ENCODE measurements at regions not wholly inside any gene's neighbourhood (a gene's known extent, or its start where the extent isn't known, plus 50 kb on each side); places are given as distances from the start of the nearest gene placed in this dataset.

DNA sequence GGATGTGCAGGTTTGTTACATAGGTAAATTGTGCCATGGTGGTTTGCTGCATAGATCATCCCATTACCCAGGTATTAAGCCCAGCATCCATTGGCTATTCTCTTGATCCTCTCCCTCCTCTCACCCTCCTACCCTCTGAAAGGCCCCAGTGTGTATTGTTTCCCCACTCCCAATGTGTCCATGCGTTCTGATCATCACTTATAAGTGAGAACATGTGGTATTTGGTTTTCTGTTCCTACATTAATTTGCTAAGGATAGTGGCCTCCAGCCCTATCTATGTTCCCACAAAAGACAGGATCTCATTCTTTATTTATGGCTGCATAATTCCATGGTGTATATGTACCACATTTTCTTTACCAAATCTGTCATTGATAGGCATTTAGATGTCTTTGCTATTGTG lies 243.3 kb upstream of the PDE4D start:
- intact Hi-C loops (cut with micrococcal nuclease): no loop called here
- Histone ChIP-seq H3K4me2 (ENCODE audit: low read depth, low read length) (no peak overlapping the region), H2AK9ac (replicated peaks; ENCODE audit: low read depth, low read length, poor library complexity) (no peak overlapping the region), H2BK120ac (ENCODE audit: low read depth, low read length) (no peak overlapping the region), H3K4me1 (ENCODE audit: control insufficient read depth, insufficient read depth, low read length) (no peaks in the 10 kb centered on the region), H3K4ac (ENCODE audit: low read depth, low read length) (no peak overlapping the region), H4K20me1 (ENCODE audit: insufficient read depth, low read length) (no peaks in the 10 kb centered on the region), H3K36me3 (ENCODE audit: control insufficient read depth, insufficient read depth, low read length) (no peaks in the 10 kb centered on the region), H2AFZ (replicated peaks; ENCODE audit: low read length, poor library complexity) (no peak overlapping the region), H3K56ac (ENCODE audit: extremely low read depth, insufficient read depth, low read length) (no peak overlapping the region), H3K18ac (ENCODE audit: low read depth, low read length) (no peak overlapping the region), H3K27ac (ENCODE audit: insufficient read depth, low read length) (no peak overlapping the region), H2BK5ac (ENCODE audit: low read depth, low read length, poor library complexity, severe bottlenecking) (no peak overlapping the region), H3K27me3 (ENCODE audit: control insufficient read depth, insufficient read depth, low read length) (no peaks in the 10 kb centered on the region), H3K4me3 (ENCODE audit: insufficient read depth, low read depth, low read length) (no peak overlapping the region), H3K14ac (replicated peaks; ENCODE audit: low read depth, low read length) (no peak overlapping the region), H4K5ac (ENCODE audit: low read depth, low read length) (no peak overlapping the region), H3K9me1 (ENCODE audit: insufficient read depth, low read length) (no peaks in the 10 kb centered on the region), H2BK20ac (ENCODE audit: low read depth, low read length) (no peak overlapping the region), H4K91ac (ENCODE audit: insufficient read depth, low read depth, low read length) (no peak overlapping the region), H3K9ac (ENCODE audit: low read depth, low read length) (no peak overlapping the region), H4K8ac (ENCODE audit: low read depth in 2 of 2, low read length in 2 of 2) (no peak overlapping the region), H3K79me1 (ENCODE audit: low read depth in 1 of 2, low read length in 2 of 2) (no peaks in the 10 kb centered on the region), H3K23ac (ENCODE audit: low read depth, low read length) (no peak overlapping the region), H2AK5ac (ENCODE audit: low read depth, low read length) (no peak overlapping the region), H2BK15ac (ENCODE audit: low read depth, low read length) (no peak overlapping the region), H3K9me3 (ENCODE audit: control insufficient read depth, insufficient read depth, low read length) (no peaks in the 10 kb centered on the region)
- POLR2A ChIA-PET (ENCODE audit: unreplicated experiment): no interaction called here
- CTCF ChIA-PET: no interaction called here
- dilution Hi-C loops (cut with HindIII; ENCODE audit: low sequenced_read_pairs, unreplicated experiment): no loop called here
- no CpG with 5 or more reads among the region's 1 CpG for WGBS, 2 experiments (ENCODE audit: extremely low coverage in 2 of 2, insufficient read length in 1 of 2)
- ATAC-seq (ENCODE audit: low read depth) (no peak), DNase-seq (no peak)
- TF ChIP-seq POLR2A (IDR thresholded peaks at IDR 0.05; ENCODE audit: low read depth, low read length): no peak
- TF ChIP-seq BHLHE40 (IDR thresholded peaks at IDR 0.05; ENCODE audit: low read depth, low read length): no peak
- no peak for TF ChIP-seq CEBPB (IDR thresholded peaks at IDR 0.05; ENCODE audit: low read depth, low read length)
- no peak for TF ChIP-seq MAZ (IDR thresholded peaks at IDR 0.05; ENCODE audit: borderline replicate concordance, low read depth, low read length)
- TF ChIP-seq, protein P1, sequence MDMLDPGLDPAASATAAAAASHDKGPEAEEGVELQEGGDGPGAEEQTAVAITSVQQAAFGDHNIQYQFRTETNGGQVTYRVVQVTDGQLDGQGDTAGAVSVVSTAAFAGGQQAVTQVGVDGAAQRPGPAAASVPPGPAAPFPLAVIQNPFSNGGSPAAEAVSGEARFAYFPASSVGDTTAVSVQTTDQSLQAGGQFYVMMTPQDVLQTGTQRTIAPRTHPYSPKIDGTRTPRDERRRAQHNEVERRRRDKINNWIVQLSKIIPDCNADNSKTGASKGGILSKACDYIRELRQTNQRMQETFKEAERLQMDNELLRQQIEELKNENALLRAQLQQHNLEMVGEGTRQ (IDR thresholded peaks at IDR 0.05; ENCODE audit: low read depth, low read length): no peak
- TF ChIP-seq, protein P2, sequence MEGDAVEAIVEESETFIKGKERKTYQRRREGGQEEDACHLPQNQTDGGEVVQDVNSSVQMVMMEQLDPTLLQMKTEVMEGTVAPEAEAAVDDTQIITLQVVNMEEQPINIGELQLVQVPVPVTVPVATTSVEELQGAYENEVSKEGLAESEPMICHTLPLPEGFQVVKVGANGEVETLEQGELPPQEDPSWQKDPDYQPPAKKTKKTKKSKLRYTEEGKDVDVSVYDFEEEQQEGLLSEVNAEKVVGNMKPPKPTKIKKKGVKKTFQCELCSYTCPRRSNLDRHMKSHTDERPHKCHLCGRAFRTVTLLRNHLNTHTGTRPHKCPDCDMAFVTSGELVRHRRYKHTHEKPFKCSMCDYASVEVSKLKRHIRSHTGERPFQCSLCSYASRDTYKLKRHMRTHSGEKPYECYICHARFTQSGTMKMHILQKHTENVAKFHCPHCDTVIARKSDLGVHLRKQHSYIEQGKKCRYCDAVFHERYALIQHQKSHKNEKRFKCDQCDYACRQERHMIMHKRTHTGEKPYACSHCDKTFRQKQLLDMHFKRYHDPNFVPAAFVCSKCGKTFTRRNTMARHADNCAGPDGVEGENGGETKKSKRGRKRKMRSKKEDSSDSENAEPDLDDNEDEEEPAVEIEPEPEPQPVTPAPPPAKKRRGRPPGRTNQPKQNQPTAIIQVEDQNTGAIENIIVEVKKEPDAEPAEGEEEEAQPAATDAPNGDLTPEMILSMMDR (conservative IDR thresholded peaks at IDR 0.05; ENCODE audit: low read depth, low read length): no peak
- TF ChIP-seq CHD1 (IDR thresholded peaks at IDR 0.05; ENCODE audit: low read depth, low read length): no peak
- TF ChIP-seq NFE2L2 (IDR thresholded peaks at IDR 0.05; ENCODE audit: low read depth, low read length): no peak
- TF ChIP-seq FOS (IDR thresholded peaks at IDR 0.05; ENCODE audit: low read depth, low read length): no peak
- TF ChIP-seq MXI1 (IDR thresholded peaks at IDR 0.05; ENCODE audit: borderline replicate concordance, low read depth, low read length): no peak
- no peak for TF ChIP-seq RAD21 (IDR thresholded peaks at IDR 0.05; ENCODE audit: low read length)
- no peak for TF ChIP-seq MAFK (IDR thresholded peaks at IDR 0.05; ENCODE audit: low read depth, low read length)
- TF ChIP-seq, protein P3, sequence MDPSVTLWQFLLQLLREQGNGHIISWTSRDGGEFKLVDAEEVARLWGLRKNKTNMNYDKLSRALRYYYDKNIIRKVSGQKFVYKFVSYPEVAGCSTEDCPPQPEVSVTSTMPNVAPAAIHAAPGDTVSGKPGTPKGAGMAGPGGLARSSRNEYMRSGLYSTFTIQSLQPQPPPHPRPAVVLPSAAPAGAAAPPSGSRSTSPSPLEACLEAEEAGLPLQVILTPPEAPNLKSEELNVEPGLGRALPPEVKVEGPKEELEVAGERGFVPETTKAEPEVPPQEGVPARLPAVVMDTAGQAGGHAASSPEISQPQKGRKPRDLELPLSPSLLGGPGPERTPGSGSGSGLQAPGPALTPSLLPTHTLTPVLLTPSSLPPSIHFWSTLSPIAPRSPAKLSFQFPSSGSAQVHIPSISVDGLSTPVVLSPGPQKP (IDR thresholded peaks at IDR 0.05; ENCODE audit: borderline replicate concordance, low read depth, low read length): no peak
- no peak for TF ChIP-seq SMC3 (IDR thresholded peaks at IDR 0.05; ENCODE audit: low read depth, low read length)
- TF ChIP-seq RFX5 (IDR thresholded peaks at IDR 0.05; ENCODE audit: low read depth, low read length): no peak
- no peak for TF ChIP-seq RCOR1 (IDR thresholded peaks at IDR 0.05; ENCODE audit: insufficient replicate concordance, low read length)
- in situ Hi-C loops (cut with MboI; ENCODE audit: low sequenced_read_pairs): no loop called here
- BruUV-seq (replicated peaks): no TSS peak
